GM12878 (cell line): ENCODE measurements at regions not wholly inside any gene's neighbourhood (a gene's known extent, or its start where the extent isn't known, plus 50 kb on each side); places are given as distances from the start of the nearest gene placed in this dataset.

Source experiments
- ATAC-seq: fragments of 200-7000 bp; cut with Tn5 transposase; 3 replicates; pipeline ENCODE4 v1.9.1; 2020; ENCODE audit warnings: mild to moderate bottlenecking, moderate library complexity
- BruUV-seq: library from RNA; stranded (reverse); fragments of 400-500 nt; replicated peaks from 2 replicates; lab custom pipeline; 2021; lab: Mats Ljungman, UMichigan
- CTCF ChIA-PET: fragments of 300-600 bp; sonication (Branson Sonifier 250); formaldehyde crosslinking; extraction: SDS; loops from one replicate; lab custom pipeline; 2021; ENCODE audit warnings: inconsistent platforms; lab: Yijun Ruan, JAX
- POLR2A ChIA-PET: fragments of 350-600 bp; formaldehyde crosslinking; extraction: SDS; loops from one replicate; lab custom pipeline; 2021; ENCODE audit warnings: inconsistent platforms; lab: Charles Lee
- RAD21 ChIA-PET: fragments of 300-600 bp; sonication (Branson Sonifier 250); formaldehyde crosslinking; loops from one replicate; lab custom pipeline; 2023; ENCODE audit warnings: antibody characterized with exemption; ENCODE audit not compliant: unreplicated experiment; lab: Charles Lee
- SMC1A ChIA-PET: fragments of 300-600 bp; sonication (Branson Sonifier 250); formaldehyde crosslinking; loops from one replicate; lab custom pipeline; 2023; ENCODE audit not compliant: unreplicated experiment, uncharacterized antibody; lab: Charles Lee
- DNase-seq: peaks from one replicate; pipeline ENCODE4 v3.0.0-alpha.2; 2011; ENCODE audit warnings: low read depth, low spot score
- FAIRE-seq: peaks from 3 replicates; lab custom pipeline; 2011; peaks lifted over from hg19 to GRCh38; lab: Jason Lieb, UNC
- H2AFZ ChIP-seq: 2 replicates; pipeline ENCODE4 v1.6.0; 2011; ENCODE audit warnings: low read depth, low read length, control low read depth; ENCODE audit not compliant: control insufficient read depth
- H3K27ac ChIP-seq: 2 replicates; pipeline ENCODE4 v1.5.1; 2011; ENCODE audit warnings: control low read depth; ENCODE audit not compliant: control insufficient read depth, insufficient read depth
- H3K27me3 ChIP-seq, 2 experiments: replicated peaks in 1 of 2; 2 replicates each; pipeline versions ENCODE4 v1.6.0 to v1.6.1; 2011; ENCODE audit warnings: low read length in 1 of 2; ENCODE audit not compliant: control insufficient read depth in 2 of 2, insufficient read depth in 2 of 2
- H3K36me3 ChIP-seq, 2 experiments: 2 replicates each; pipeline ENCODE4 v1.5.1; 2011; ENCODE audit warnings: low read length in 1 of 2; ENCODE audit not compliant: control insufficient read depth in 2 of 2, insufficient read depth in 2 of 2
- H3K4me1 ChIP-seq: 2 replicates; pipeline ENCODE4 v1.6.1; 2011; ENCODE audit warnings: mild to moderate bottlenecking, low read length, moderate library complexity, mixed read lengths; ENCODE audit not compliant: control insufficient read depth, insufficient read depth
- H3K4me2 ChIP-seq: 2 replicates; pipeline ENCODE4 v1.6.0; 2011; ENCODE audit warnings: control low read depth; ENCODE audit not compliant: control insufficient read depth, insufficient read depth
- H3K4me3 ChIP-seq: fragments of 200-600 bp; sonication (generic); 2 replicates; pipeline ENCODE4 v1.5.1; 2016
- H3K79me2 ChIP-seq: 2 replicates; pipeline ENCODE4 v1.6.0; 2011; ENCODE audit warnings: low read length; ENCODE audit not compliant: control insufficient read depth, insufficient read depth
- H3K9ac ChIP-seq: 2 replicates; pipeline ENCODE4 v1.8.0; 2011; ENCODE audit warnings: low read length, control low read depth, mixed read lengths; ENCODE audit not compliant: control insufficient read depth, insufficient read depth
- H3K9me3 ChIP-seq: replicated peaks from 3 replicates; pipeline ENCODE4 v1.5.1; 2011; ENCODE audit warnings: mild to moderate bottlenecking, low read length; ENCODE audit not compliant: control insufficient read depth, insufficient read depth
- H4K20me1 ChIP-seq: 2 replicates; pipeline ENCODE4 v1.6.0; 2011; ENCODE audit not compliant: control insufficient read depth, insufficient read depth
- CHD4 ChIP-seq: fragments of 200-600 bp; sonication (generic); IDR thresholded peaks from 2 replicates; pipeline ENCODE4 v1.6.1; 2016; ENCODE audit warnings: mild to moderate bottlenecking
- EP300 ChIP-seq, 2 experiments: fragments of 150-350 bp in 1 of 2; IDR thresholded peaks; 2 replicates each; pipeline ENCODE4 v1.6.1; 2011 to 2012; ENCODE audit warnings: low read depth in 2 of 2, low read length in 2 of 2, borderline replicate concordance in 1 of 2, improper control_type of control experiment in 1 of 2, inconsistent platforms in 1 of 2; ENCODE audit not compliant: control insufficient read depth in 1 of 2
- FOXM1 ChIP-seq: IDR thresholded peaks from 2 replicates; pipeline ENCODE4 v1.6.1; 2012; ENCODE audit warnings: low read depth, mild to moderate bottlenecking, inconsistent platforms, low read length, moderate library complexity
- HDAC2 ChIP-seq: fragments of 200-600 bp; sonication (generic); IDR thresholded peaks from 2 replicates; pipeline ENCODE4 v1.6.1; 2017
- NFYB ChIP-seq: IDR thresholded peaks from 2 replicates; pipeline ENCODE4 v1.6.1; 2011; ENCODE audit warnings: low read depth, mild to moderate bottlenecking, low read length, improper control_type of control experiment, moderate library complexity; ENCODE audit not compliant: insufficient read depth
- NKRF ChIP-seq: fragments of 450-650 bp; conservative IDR thresholded peaks from 2 replicates; pipeline ENCODE4 v1.6.1; 2017; ENCODE audit warnings: mild to moderate bottlenecking, moderate library complexity
- SRF ChIP-seq, 2 experiments: IDR thresholded peaks; 2 replicates each; pipeline ENCODE4 v1.6.1; 2011; ENCODE audit warnings: low read depth in 2 of 2, low read length in 2 of 2, mild to moderate bottlenecking in 1 of 2, moderate library complexity in 1 of 2
- STAT1 ChIP-seq: fragments of 450-650 bp; conservative IDR thresholded peaks from 2 replicates; pipeline ENCODE4 v1.6.1; 2014; ENCODE audit warnings: antibody characterized with exemption, mild to moderate bottlenecking
- TAF1 ChIP-seq: IDR thresholded peaks from 2 replicates; pipeline ENCODE4 v1.6.1; 2011; ENCODE audit warnings: mild to moderate bottlenecking, low read depth, low read length, borderline replicate concordance
- WGBS: methylation state at CpG from one replicate; pipeline ENCODE4 v1.1.6; 2016; ENCODE audit warnings: low lambda C conversion rate; ENCODE audit not compliant: insufficient replicate concordance, insufficient coverage; ENCODE audit errors: missing lambda C conversion rate; 5-methylcytosine and 5-hydroxymethylcytosine counted together
- in situ Hi-C: fragments of 300-500 bp; cut with MboI; formaldehyde crosslinking; loops from 9 replicates; pipeline ENCODE4 v1.14.3; 2018; ENCODE audit warnings: mixed read lengths
- intact Hi-C: fragments of 100-400 bp; cut with micrococcal nuclease; formaldehyde crosslinking; loops from one replicate; pipeline ENCODE4 v1.14.2; 2022; ENCODE audit not compliant: unreplicated experiment
- TF ChIP-seq, protein P1 (sequence below): fragments of 450-650 bp; IDR thresholded peaks from 2 replicates; pipeline ENCODE4 v1.6.1; 2017; ENCODE audit warnings: antibody characterized with exemption, mild to moderate bottlenecking, moderate library complexity

- 25% methylated on average over 2 of the region's 2 CpGs for WGBS
- Histone ChIP-seq H3K27me3 (no peaks in the 10 kb centered on the region), H3K4me2 (no peak overlapping the region), H3K9ac (no peak overlapping the region), H3K9me3 (no peaks in the 10 kb centered on the region), H3K27ac (no peak overlapping the region)
- intact Hi-C loops: no loop called here
- SMC1A ChIA-PET: interaction anchor here (0.6 kb wide), 1 partner anchor 55 kb away, joined by 3 read pairs; no protein-coding TSS in a partner anchor
- no peak for TF ChIP-seq TAF1
- TF ChIP-seq EP300 (IDR thresholded peaks at IDR 0.05; ENCODE audit: borderline replicate concordance in 1 of 2, control insufficient read depth in 1 of 2, low read depth in 2 of 2, low read length in 2 of 2): no peak
- TF ChIP-seq, protein P1, sequence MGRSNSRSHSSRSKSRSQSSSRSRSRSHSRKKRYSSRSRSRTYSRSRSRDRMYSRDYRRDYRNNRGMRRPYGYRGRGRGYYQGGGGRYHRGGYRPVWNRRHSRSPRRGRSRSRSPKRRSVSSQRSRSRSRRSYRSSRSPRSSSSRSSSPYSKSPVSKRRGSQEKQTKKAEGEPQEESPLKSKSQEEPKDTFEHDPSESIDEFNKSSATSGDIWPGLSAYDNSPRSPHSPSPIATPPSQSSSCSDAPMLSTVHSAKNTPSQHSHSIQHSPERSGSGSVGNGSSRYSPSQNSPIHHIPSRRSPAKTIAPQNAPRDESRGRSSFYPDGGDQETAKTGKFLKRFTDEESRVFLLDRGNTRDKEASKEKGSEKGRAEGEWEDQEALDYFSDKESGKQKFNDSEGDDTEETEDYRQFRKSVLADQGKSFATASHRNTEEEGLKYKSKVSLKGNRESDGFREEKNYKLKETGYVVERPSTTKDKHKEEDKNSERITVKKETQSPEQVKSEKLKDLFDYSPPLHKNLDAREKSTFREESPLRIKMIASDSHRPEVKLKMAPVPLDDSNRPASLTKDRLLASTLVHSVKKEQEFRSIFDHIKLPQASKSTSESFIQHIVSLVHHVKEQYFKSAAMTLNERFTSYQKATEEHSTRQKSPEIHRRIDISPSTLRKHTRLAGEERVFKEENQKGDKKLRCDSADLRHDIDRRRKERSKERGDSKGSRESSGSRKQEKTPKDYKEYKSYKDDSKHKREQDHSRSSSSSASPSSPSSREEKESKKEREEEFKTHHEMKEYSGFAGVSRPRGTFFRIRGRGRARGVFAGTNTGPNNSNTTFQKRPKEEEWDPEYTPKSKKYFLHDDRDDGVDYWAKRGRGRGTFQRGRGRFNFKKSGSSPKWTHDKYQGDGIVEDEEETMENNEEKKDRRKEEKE: no peak
- no peak for TF ChIP-seq CHD4
- TF ChIP-seq, all 136 proteins: peak for 0
- FAIRE-seq (no peak), DNase-seq (no peak), ATAC-seq (no peak)
- no peaks in the 10 kb centered on the region for H3K4me1 ChIP-seq
- ChIA-PET POLR2A (no interaction called here), RAD21 (no interaction called here), CTCF (no interaction called here)
- in situ Hi-C loops: no loop called here
- H3K36me3 ChIP-seq: no peaks in the 10 kb centered on the region
- no TSS peak for BruUV-seq
- no peak overlapping the region for H2AFZ ChIP-seq
- H3K4me3 ChIP-seq: no peak overlapping the region
- no peaks in the 10 kb centered on the region for H3K79me2 ChIP-seq
- no peaks in the 10 kb centered on the region for H4K20me1 ChIP-seq
Observed at GRCh38 chr11:91969486-91969885, 255.1 kb upstream of the FAT3 start.

DNA sequence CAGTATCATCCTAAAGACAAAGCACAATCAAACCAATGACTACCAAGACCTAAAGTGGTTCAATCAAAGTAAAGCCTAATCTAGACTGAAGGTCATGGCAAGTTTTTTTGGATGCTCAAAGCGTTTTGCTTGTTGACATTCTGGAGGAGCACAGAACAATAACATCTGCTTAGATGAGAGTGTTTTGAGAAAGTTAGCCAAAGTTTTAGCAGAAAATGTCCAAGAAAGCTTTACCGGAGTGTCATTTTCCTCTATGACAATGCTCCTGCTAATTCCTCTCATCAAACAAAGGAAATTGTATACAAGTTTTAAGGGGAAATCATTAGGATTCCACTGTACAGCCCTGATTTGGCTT is 256.9 kb upstream of the FAT3 start:
- no peak overlapping the region for H3K4me2 ChIP-seq
- ChIA-PET POLR2A (no interaction called here), RAD21 (no interaction called here), CTCF (no interaction called here), SMC1A (no interaction called here)
- H3K4me3 ChIP-seq: no peak overlapping the region
- no peaks in the 10 kb centered on the region for H3K4me1 ChIP-seq
- H3K27ac ChIP-seq: no peak overlapping the region
- FAIRE-seq (no peak), DNase-seq (no peak), ATAC-seq (no peak)
- no peak for TF ChIP-seq FOXM1
- no peak for TF ChIP-seq NKRF
- no peak for TF ChIP-seq HDAC2
- TF ChIP-seq SRF (IDR thresholded peaks at IDR 0.05; ENCODE audit: low read depth in 2 of 2, low read length in 2 of 2): no peak
- no peak for TF ChIP-seq STAT1
- TF ChIP-seq NFYB: no peak
- no peaks in the 10 kb centered on the region for H3K27me3 ChIP-seq
- WGBS: 50% methylated on average over 2 of the region's 2 CpGs
- in situ Hi-C loops: no loop called here
- H2AFZ ChIP-seq: no peak overlapping the region
- H3K9me3 ChIP-seq: no peaks in the 10 kb centered on the region
- intact Hi-C loops: no loop called here
- no peaks in the 10 kb centered on the region for H3K36me3 ChIP-seq
- BruUV-seq: no TSS peak
- H3K79me2 ChIP-seq: no peaks in the 10 kb centered on the region
- no peaks in the 10 kb centered on the region for H4K20me1 ChIP-seq
- no peak overlapping the region for H3K9ac ChIP-seq
